ENCODE measurements at regions not wholly inside any gene's neighbourhood (a gene's known extent, or its start where the extent isn't known, plus 50 kb on each side); places are given as distances from the start of the nearest gene placed in this dataset.

- no peak for TF ChIP-seq CTCF (IDR thresholded peaks at IDR 0.05; ENCODE audit: low read depth)
Measured at GRCh38 chr1:105368446-105368845, 1618.7 kb downstream of the AMY1C start.

GRCh38 chr1:105373681-105374080 is 1624.0 kb downstream of the AMY1C start:
- no peak for TF ChIP-seq CTCF (IDR thresholded peaks at IDR 0.05; ENCODE audit: low read depth)

GRCh38 chr1:105386489-105386888 is 1636.8 kb downstream of the AMY1C start:
- no peak for TF ChIP-seq CTCF (IDR thresholded peaks at IDR 0.05; ENCODE audit: low read depth)

GRCh38 chr1:105396001-105396400 is 1646.3 kb downstream of the AMY1C start:
- TF ChIP-seq CTCF (IDR thresholded peaks at IDR 0.05; ENCODE audit: low read depth), result no peak

- TF ChIP-seq CTCF (IDR thresholded peaks at IDR 0.05; ENCODE audit: low read depth), result no peak
Measured at GRCh38 chr1:105398909-105399308, 1649.2 kb downstream of the AMY1C start.

GRCh38 chr1:105399716-105400115 is 1650.0 kb downstream of the AMY1C start:
- no peak for TF ChIP-seq CTCF (IDR thresholded peaks at IDR 0.05; ENCODE audit: low read depth)

GRCh38 chr1:105416261-105416660 is 1640.2 kb upstream of the PRMT6 start:
- no peak for TF ChIP-seq CTCF (IDR thresholded peaks at IDR 0.05; ENCODE audit: low read depth)
